Transverse colon (tissue), 3 donors: ENCODE measurements at regions not wholly inside any gene's neighbourhood (a gene's known extent, or its start where the extent isn't known, plus 50 kb on each side); places are given as distances from the start of the nearest gene placed in this dataset.

Source experiments
- EP300 ChIP-seq: sonication (generic); formaldehyde crosslinking; IDR thresholded peaks from one replicate; pipeline ENCODE4 v1.6.1; 2017; ENCODE audit warnings: antibody characterized with exemption, low read depth
- POLR2A ChIP-seq: fragments of 450-650 bp; IDR thresholded peaks from one replicate; pipeline ENCODE4 v1.6.1; 2016; ENCODE audit warnings: antibody characterized with exemption, mild to moderate bottlenecking, moderate library complexity
- TF ChIP-seq, protein P1 (sequence below), 5 experiments: fragments of 200-600 bp in 3 of 5; fragments of 450-650 bp in 2 of 5; sonication (generic) in 3 of 5; IDR thresholded peaks; 1 replicate in 2 of 5; 2 replicates in 3 of 5; pipeline ENCODE4 v1.5.1; 2016 to 2017; ENCODE audit warnings: antibody characterized with exemption in 5 of 5, inconsistent platforms in 3 of 5, mild to moderate bottlenecking in 2 of 5, moderate library complexity in 1 of 5

DNA sequence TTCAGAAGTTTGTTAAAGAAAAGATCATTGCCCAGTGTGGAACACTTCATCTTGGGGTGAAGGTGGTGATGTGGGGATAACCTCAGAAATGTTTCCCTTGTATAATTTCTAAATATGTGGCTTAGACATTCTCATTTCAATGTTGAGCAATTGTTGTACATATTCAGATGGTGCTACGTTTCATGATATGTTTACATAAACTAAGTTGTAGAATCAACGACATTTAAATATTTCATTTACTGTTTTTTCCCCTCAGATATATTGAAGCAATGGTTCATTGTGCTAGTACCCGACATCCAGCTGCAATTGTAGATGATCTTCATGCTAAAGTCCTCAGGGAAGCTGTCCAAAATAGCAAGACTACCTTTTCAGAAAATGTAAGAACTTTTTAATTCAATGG is 92.6 kb downstream of the BLTP1 start:
- TF ChIP-seq, protein P1, sequence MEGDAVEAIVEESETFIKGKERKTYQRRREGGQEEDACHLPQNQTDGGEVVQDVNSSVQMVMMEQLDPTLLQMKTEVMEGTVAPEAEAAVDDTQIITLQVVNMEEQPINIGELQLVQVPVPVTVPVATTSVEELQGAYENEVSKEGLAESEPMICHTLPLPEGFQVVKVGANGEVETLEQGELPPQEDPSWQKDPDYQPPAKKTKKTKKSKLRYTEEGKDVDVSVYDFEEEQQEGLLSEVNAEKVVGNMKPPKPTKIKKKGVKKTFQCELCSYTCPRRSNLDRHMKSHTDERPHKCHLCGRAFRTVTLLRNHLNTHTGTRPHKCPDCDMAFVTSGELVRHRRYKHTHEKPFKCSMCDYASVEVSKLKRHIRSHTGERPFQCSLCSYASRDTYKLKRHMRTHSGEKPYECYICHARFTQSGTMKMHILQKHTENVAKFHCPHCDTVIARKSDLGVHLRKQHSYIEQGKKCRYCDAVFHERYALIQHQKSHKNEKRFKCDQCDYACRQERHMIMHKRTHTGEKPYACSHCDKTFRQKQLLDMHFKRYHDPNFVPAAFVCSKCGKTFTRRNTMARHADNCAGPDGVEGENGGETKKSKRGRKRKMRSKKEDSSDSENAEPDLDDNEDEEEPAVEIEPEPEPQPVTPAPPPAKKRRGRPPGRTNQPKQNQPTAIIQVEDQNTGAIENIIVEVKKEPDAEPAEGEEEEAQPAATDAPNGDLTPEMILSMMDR (IDR thresholded peaks at IDR 0.05): no peak
- TF ChIP-seq POLR2A: no peak
- no peak for TF ChIP-seq EP300
